Tibial nerve (tissue), 4 donors: ENCODE measurements at regions not wholly inside any gene's neighbourhood (a gene's known extent, or its start where the extent isn't known, plus 50 kb on each side); places are given as distances from the start of the nearest gene placed in this dataset.

Source experiments
- DNase-seq, 2 donors: peaks; one replicate each; pipeline ENCODE4 v3.0.0-alpha.2; 2019; ENCODE audit warnings: low spot score in 2 of 2
- H3K27ac ChIP-seq, 4 donors: fragments of 200-600 bp; sonication (generic) in 3 of 4; one replicate each; pipeline ENCODE4 v1.5.1; 2017 to 2019; ENCODE audit warnings: mild to moderate bottlenecking in 1 of 4
- H3K27me3 ChIP-seq, 2 donors: fragments of 200-600 bp; sonication (generic) in 1 of 2; one replicate each; pipeline versions ENCODE4 v1.5.1 to v1.6.0; 2017 to 2019
- H3K36me3 ChIP-seq, 3 donors: fragments of 200-600 bp; sonication (generic); one replicate each; pipeline ENCODE4 v1.5.1; 2018 to 2019
- H3K4me1 ChIP-seq, 4 donors: fragments of 200-600 bp; sonication (generic) in 3 of 4; one replicate each; pipeline ENCODE4 v1.5.1; 2017 to 2019
- H3K4me3 ChIP-seq, 4 donors: fragments of 200-600 bp; sonication (generic) in 3 of 4; one replicate each; pipeline ENCODE4 v1.5.1; 2017 to 2019; ENCODE audit warnings: mild to moderate bottlenecking in 1 of 4, moderate library complexity in 1 of 4
- H3K9me3 ChIP-seq, 4 donors: fragments of 200-600 bp; sonication (generic) in 3 of 4; one replicate each; pipeline ENCODE4 v1.5.1; 2017 to 2019
- EP300 ChIP-seq, 2 donors: sonication (generic); formaldehyde crosslinking; IDR thresholded peaks; one replicate each; pipeline ENCODE4 v1.6.1; 2017; ENCODE audit warnings: antibody characterized with exemption in 2 of 2, mild to moderate bottlenecking in 1 of 2
- POLR2A ChIP-seq, 2 donors: fragments of 450-650 bp; IDR thresholded peaks; one replicate each; pipeline ENCODE4 v1.6.1; 2017; ENCODE audit warnings: antibody characterized with exemption in 2 of 2, mild to moderate bottlenecking in 2 of 2, moderate library complexity in 2 of 2
- WGBS, 2 donors: methylation state at CpG; one replicate each; pipeline ENCODE4 v1.1.5; 2018; 5-methylcytosine and 5-hydroxymethylcytosine counted together
- TF ChIP-seq, protein P1 (sequence below), 5 experiments: fragments of 200-600 bp in 3 of 5; fragments of 450-650 bp in 2 of 5; sonication (generic) in 3 of 5; IDR thresholded peaks; one replicate each; pipeline ENCODE4 v1.5.1; 2016 to 2019; ENCODE audit warnings: antibody characterized with exemption in 5 of 5, mild to moderate bottlenecking in 3 of 5, moderate library complexity in 2 of 5

DNA sequence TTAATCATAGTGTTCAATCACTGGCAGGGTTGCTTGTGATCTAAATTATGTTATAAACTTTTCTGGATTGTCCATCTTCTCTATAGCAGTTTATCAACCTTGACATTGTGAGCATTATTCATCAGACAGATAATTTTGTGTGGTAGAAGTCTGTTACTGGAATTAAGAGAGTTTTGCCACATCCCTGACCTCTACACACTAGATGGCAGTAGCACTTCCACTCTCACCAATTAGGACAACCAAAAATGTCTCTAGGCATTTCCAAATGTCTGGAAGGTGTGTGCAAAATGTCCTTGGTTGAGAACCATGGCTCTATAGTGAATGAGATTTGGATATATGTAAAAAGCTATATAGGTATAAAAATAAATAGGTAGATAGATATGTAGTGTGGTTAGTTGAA lies 324.1 kb upstream of the FAM47C start:
- TF ChIP-seq, protein P1, sequence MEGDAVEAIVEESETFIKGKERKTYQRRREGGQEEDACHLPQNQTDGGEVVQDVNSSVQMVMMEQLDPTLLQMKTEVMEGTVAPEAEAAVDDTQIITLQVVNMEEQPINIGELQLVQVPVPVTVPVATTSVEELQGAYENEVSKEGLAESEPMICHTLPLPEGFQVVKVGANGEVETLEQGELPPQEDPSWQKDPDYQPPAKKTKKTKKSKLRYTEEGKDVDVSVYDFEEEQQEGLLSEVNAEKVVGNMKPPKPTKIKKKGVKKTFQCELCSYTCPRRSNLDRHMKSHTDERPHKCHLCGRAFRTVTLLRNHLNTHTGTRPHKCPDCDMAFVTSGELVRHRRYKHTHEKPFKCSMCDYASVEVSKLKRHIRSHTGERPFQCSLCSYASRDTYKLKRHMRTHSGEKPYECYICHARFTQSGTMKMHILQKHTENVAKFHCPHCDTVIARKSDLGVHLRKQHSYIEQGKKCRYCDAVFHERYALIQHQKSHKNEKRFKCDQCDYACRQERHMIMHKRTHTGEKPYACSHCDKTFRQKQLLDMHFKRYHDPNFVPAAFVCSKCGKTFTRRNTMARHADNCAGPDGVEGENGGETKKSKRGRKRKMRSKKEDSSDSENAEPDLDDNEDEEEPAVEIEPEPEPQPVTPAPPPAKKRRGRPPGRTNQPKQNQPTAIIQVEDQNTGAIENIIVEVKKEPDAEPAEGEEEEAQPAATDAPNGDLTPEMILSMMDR (IDR thresholded peaks at IDR 0.05), result no peak
- TF ChIP-seq EP300 (IDR thresholded peaks at IDR 0.05), result no peak
- TF ChIP-seq POLR2A (IDR thresholded peaks at IDR 0.05), result no peak
- Histone ChIP-seq H3K4me1 (no peaks in the 10 kb centered on the region), H3K4me3 (no peak overlapping the region), H3K36me3 (no peaks in the 10 kb centered on the region), H3K27me3 (no peaks in the 10 kb centered on the region), H3K27ac (no peak overlapping the region), H3K9me3 (no peaks in the 10 kb centered on the region)
- DNase-seq, result no peak

DNA sequence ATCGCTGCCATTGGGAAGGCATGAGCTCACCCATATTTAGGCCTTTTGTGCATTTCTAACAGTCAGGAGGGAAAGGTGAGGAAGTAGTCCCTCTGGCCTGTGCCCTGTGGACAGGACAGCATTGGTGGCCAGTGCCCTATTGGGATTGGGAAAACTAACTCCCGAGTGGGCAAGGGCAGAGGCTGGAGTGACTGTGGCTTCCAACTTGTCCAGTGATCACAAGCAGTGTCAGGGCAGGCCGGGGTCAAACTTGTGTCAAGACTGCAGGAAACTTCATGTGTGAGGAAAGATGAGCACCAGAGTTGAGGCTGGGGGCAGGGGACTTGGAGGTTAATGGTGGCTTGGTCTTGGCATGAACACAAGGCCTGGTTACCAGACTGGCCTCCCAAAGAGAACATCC lies 286.2 kb upstream of the FAM47C start:
- Histone ChIP-seq H3K27me3 (no peaks in the 10 kb centered on the region), H3K27ac (no peak overlapping the region), H3K36me3 (no peaks in the 10 kb centered on the region), H3K4me3 (no peak overlapping the region), H3K9me3 (no peaks in the 10 kb centered on the region), H3K4me1 (no peaks in the 10 kb centered on the region)
- 79% methylated on average over 3 of the region's 3 CpGs; no CpG with 5 or more reads in 1 of the 2 donors for WGBS, 2 donors
- TF ChIP-seq, protein P1 (IDR thresholded peaks at IDR 0.05), result no peak
- TF ChIP-seq POLR2A (IDR thresholded peaks at IDR 0.05) (no peak), EP300 (IDR thresholded peaks at IDR 0.05) (no peak)
- no peak for DNase-seq

DNA sequence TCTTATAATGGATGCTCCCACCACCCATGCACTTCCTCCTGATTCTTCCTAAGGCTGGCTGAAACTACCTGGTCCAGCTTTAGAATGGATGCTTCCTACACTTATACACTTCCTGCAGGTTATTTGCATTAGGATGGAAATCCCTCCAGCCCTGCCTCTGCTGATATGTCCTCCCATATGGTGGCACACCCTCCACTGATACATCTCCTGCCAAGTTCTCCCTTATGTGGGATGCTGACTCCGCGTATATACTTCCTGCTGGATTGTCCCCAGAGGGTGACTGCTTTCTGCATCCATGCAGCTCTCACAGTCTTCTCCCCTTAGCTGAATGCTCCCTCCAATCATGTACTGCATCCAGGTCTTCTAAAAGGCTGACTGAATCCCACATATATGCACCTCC lies 254.6 kb upstream of the FAM47C start:
- Histone ChIP-seq H3K27me3 (no peaks in the 10 kb centered on the region), H3K4me3 (no peak overlapping the region), H3K9me3 (no peaks in the 10 kb centered on the region), H3K4me1 (no peaks in the 10 kb centered on the region), H3K27ac (no peak overlapping the region), H3K36me3 (no peaks in the 10 kb centered on the region)
- WGBS, 2 donors, result 83 to 100% methylated on average over 2 of the region's 2 CpGs
- TF ChIP-seq, protein P1 (IDR thresholded peaks at IDR 0.05), result no peak
- TF ChIP-seq EP300 (IDR thresholded peaks at IDR 0.05) (no peak), POLR2A (IDR thresholded peaks at IDR 0.05) (no peak)
- DNase-seq, result no peak

DNA sequence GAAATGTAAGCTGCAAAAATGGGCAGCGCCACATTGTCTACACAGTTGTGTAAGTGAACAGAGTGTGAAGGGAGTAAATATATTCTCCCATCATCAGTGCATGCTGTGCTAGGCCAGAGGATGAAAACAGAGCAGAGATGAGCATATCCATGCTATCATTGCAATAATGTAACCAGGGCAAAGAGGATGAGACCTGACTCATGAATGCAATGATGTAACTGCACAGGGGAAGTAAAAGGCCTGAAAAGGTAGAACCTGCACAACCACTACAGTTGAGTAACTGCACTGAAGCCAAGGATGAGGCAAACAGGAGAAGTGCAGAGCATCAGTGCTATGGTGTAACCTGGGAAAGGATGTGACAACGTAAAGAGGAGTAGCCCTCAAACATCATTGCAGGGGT lies 220.4 kb upstream of the FAM47C start:
- Histone ChIP-seq H3K4me1 (no peaks in the 10 kb centered on the region), H3K4me3 (no peak overlapping the region), H3K9me3 (no peaks in the 10 kb centered on the region), H3K36me3 (no peaks in the 10 kb centered on the region), H3K27ac (no peak overlapping the region), H3K27me3 (peaks cover 0 to 5% of the 10 kb centered on the region in 2 donors)
- DNase-seq, result no peak
- 71 to 100% methylated on average over 2 of the region's 2 CpGs for WGBS, 2 donors
- no peak for TF ChIP-seq POLR2A (IDR thresholded peaks at IDR 0.05)
- TF ChIP-seq, protein P1 (IDR thresholded peaks at IDR 0.05), result no peak
- no peak for TF ChIP-seq EP300 (IDR thresholded peaks at IDR 0.05)

DNA sequence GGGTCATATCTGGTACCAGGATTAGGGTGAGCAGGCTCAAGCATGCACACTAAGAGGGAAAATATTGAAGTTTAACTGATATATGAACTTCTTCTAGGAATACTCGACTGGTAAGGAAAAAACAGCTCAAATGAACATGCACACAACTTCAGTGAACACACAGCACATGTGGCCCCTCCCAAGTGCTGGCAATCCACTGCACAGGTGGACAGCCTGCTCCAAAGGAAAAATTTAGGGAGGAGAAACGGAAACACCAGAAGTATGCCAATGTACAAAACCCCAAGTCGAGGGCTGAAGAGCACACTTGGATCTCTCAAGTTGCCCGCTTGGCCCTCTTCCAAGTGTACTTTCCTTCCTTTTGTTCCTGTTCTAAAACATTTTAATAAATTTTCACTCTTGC lies 205.0 kb upstream of the FAM47C start:
- TF ChIP-seq POLR2A (IDR thresholded peaks at IDR 0.05), result no peak
- TF ChIP-seq, protein P1 (IDR thresholded peaks at IDR 0.05), result no peak
- no peak for TF ChIP-seq EP300 (IDR thresholded peaks at IDR 0.05)
- WGBS, 2 donors, result 82 to 90% methylated on average over 4 of the region's 4 CpGs
- Histone ChIP-seq H3K4me1 (no peaks in the 10 kb centered on the region), H3K36me3 (no peaks in the 10 kb centered on the region), H3K4me3 (no peak overlapping the region), H3K27me3 (no peaks in the 10 kb centered on the region), H3K27ac (no peak overlapping the region), H3K9me3 (no peaks in the 10 kb centered on the region)
- no peak for DNase-seq
